ENCODE measurements at regions not wholly inside any gene's neighbourhood (a gene's known extent, or its start where the extent isn't known, plus 50 kb on each side); places are given as distances from the start of the nearest gene placed in this dataset.
"Not testable (repeated sequence)": the region's sequence is repeated elsewhere in the genome, so short reads cannot be mapped to it uniquely, and the experiment has no call there.

- Histone ChIP-seq H3K9me3 (ENCODE audit: control insufficient read depth in 1 of 2, low read length in 2 of 2) (no peaks in the 10 kb centered on the region), H3K27me3 (ENCODE audit: insufficient read depth, low read length) (no peaks in the 10 kb centered on the region), H3K4me1 (ENCODE audit: insufficient read depth, low read length) (peaks cover 78% of the 10 kb centered on the region), H3K27ac (ENCODE audit: low read depth, low read length) (no peak overlapping the region), H3K36me3 (ENCODE audit: insufficient read depth, low read length) (no peaks in the 10 kb centered on the region), H3K4me3 (ENCODE audit: low read length in 2 of 2) (no peak overlapping the region)
- no peak for DNase-seq
- Mint-ChIP-seq H3K27ac (peak overlapping the region; percentile 10 to 98 (median 92)), H3K27me3 (no peaks in the 10 kb centered on the region), H3K36me3 (peaks cover 19 to 21% of the 10 kb centered on the region in 2 donors), H3K4me3 (peak overlapping the region in 4 of 8 donors; percentile 51 to 66 (median 53)), H3K4me1 (peaks cover 65 to 90% (median 80%) of the 10 kb centered on the region in 4 donors), H3K9me3 (peaks cover 0 to 33% (median 23%) of the 10 kb centered on the region in 8 donors)
- ChIA-PET POLR2A (ENCODE audit: partially characterized antibody) (interaction anchor here (1.2 to 16.5 kb wide), 3 partner anchors 9 to 250 kb away, joined by 5 to 630 read pairs (median 10); partner anchors contain the start of gene BTG1), CTCF (ENCODE audit: partially characterized antibody) (no interaction called here)
- intact Hi-C loops (cut with micrococcal nuclease), result no loop called here
Measured at GRCh38 chr12:92394895-92395294, 249.2 kb upstream of the BTG1 start.

- H3K4me1 ChIP-seq (ENCODE audit: insufficient read depth, low read length), result peaks cover 64% of the 10 kb centered on the region
- no peak overlapping the region for H3K4me3 ChIP-seq (ENCODE audit: low read length in 2 of 2)
- no peaks in the 10 kb centered on the region for H3K27me3 ChIP-seq (ENCODE audit: insufficient read depth, low read length)
- DNase-seq, result no peak
- Mint-ChIP-seq H3K4me1 (peaks cover 51 to 84% (median 67%) of the 10 kb centered on the region in 4 donors), H3K27ac (peak overlapping the region in 3 of 7 donors; percentile 47 to 97 (median 93)), H3K36me3 (peaks cover 19 to 21% of the 10 kb centered on the region in 2 donors), H3K27me3 (no peaks in the 10 kb centered on the region), H3K4me3 (peak overlapping the region in 3 of 8 donors; percentile 13 to 43 (median 25)), H3K9me3 (peaks cover 0 to 33% (median 23%) of the 10 kb centered on the region in 8 donors)
- H3K27ac ChIP-seq (ENCODE audit: low read depth, low read length), result no peak overlapping the region
- no peaks in the 10 kb centered on the region for H3K9me3 ChIP-seq (ENCODE audit: control insufficient read depth in 1 of 2, low read length in 2 of 2)
- ChIA-PET CTCF (ENCODE audit: partially characterized antibody) (interaction anchor here (1.0 kb wide), 1 partner anchor 248 kb away, joined by 3 read pairs; the partner anchor contains the start of gene BTG1), POLR2A (ENCODE audit: partially characterized antibody) (interaction anchor here (1.6 to 2.3 kb wide), 2 partner anchors 33 to 248 kb away, joined by 4 to 12 read pairs; partner anchors contain the start of gene BTG1)
- intact Hi-C loops (cut with micrococcal nuclease), result no loop called here
- H3K36me3 ChIP-seq (ENCODE audit: insufficient read depth, low read length), result no peaks in the 10 kb centered on the region
Measured at GRCh38 chr12:92393504-92393903, 247.9 kb upstream of the BTG1 start.

- H3K9me3 ChIP-seq (ENCODE audit: control insufficient read depth in 1 of 2, low read length in 2 of 2); DNase-seq; H3K27me3 Mint-ChIP-seq; H3K27me3 ChIP-seq (ENCODE audit: insufficient read depth, low read length); H3K36me3 ChIP-seq (ENCODE audit: insufficient read depth, low read length); H3K27ac ChIP-seq (ENCODE audit: low read depth, low read length); H3K4me3 ChIP-seq (ENCODE audit: low read length in 2 of 2); POLR2A ChIA-PET (ENCODE audit: partially characterized antibody); H3K4me3 Mint-ChIP-seq: not testable (repeated sequence)
- intact Hi-C loops (cut with micrococcal nuclease), result loop anchor here (1.0 kb wide), 1 partner anchor 179 kb away; no protein-coding TSS in a partner anchor
- Mint-ChIP-seq H3K4me1 (peaks cover 37 to 79% (median 51%) of the 10 kb centered on the region in 4 donors), H3K36me3 (peaks cover 19 to 21% of the 10 kb centered on the region in 2 donors), H3K9me3 (peaks cover 0 to 33% (median 23%) of the 10 kb centered on the region in 8 donors), H3K27ac (peak overlapping the region in 4 of 7 donors; percentile 56 to 83 (median 72))
- CTCF ChIA-PET (ENCODE audit: partially characterized antibody), result interaction anchor here (1.0 kb wide), 1 partner anchor 17 kb away, joined by 4 read pairs; no protein-coding TSS in a partner anchor
- peaks cover 51% of the 10 kb centered on the region for H3K4me1 ChIP-seq (ENCODE audit: insufficient read depth, low read length)
Measured at GRCh38 chr12:92391726-92392125, 246.1 kb upstream of the BTG1 start.

GRCh38 chr12:92389466-92389865 lies 243.8 kb upstream of the BTG1 start:
- Histone ChIP-seq H3K9me3 (ENCODE audit: control insufficient read depth in 1 of 2, low read length in 2 of 2) (no peaks in the 10 kb centered on the region), H3K27me3 (ENCODE audit: insufficient read depth, low read length) (no peaks in the 10 kb centered on the region), H3K27ac (ENCODE audit: low read depth, low read length) (no peak overlapping the region), H3K4me3 (ENCODE audit: low read length in 2 of 2) (no peak overlapping the region), H3K4me1 (ENCODE audit: insufficient read depth, low read length) (peaks cover 28% of the 10 kb centered on the region), H3K36me3 (ENCODE audit: insufficient read depth, low read length) (no peaks in the 10 kb centered on the region)
- no peak overlapping the region for H3K4me3 Mint-ChIP-seq
- H3K4me1 Mint-ChIP-seq, result peaks cover 21 to 62% (median 33%) of the 10 kb centered on the region in 4 donors
- DNase-seq, result no peak
- ChIA-PET CTCF (ENCODE audit: partially characterized antibody) (interaction anchor here (1.6 kb wide), 2 partner anchors 11 to 116 kb away, joined by 3 read pairs; no protein-coding TSS in a partner anchor), POLR2A (ENCODE audit: partially characterized antibody) (interaction anchor here (0.6 to 1.0 kb wide), 2 partner anchors 9 to 19 kb away, joined by 3 to 6 read pairs; no protein-coding TSS in a partner anchor)
- intact Hi-C loops (cut with micrococcal nuclease), result no loop called here
- H3K9me3 Mint-ChIP-seq, result peaks cover 0 to 23% (median 17%) of the 10 kb centered on the region in 8 donors
- no peaks in the 10 kb centered on the region for H3K27me3 Mint-ChIP-seq
- peaks cover 12 to 13% of the 10 kb centered on the region in 2 donors for H3K36me3 Mint-ChIP-seq
- H3K27ac Mint-ChIP-seq, result no peak overlapping the region

- intact Hi-C loops (cut with micrococcal nuclease), result no loop called here
- Histone ChIP-seq H3K27me3 (ENCODE audit: insufficient read depth, low read length) (no peaks in the 10 kb centered on the region), H3K4me3 (ENCODE audit: low read length in 2 of 2) (no peak overlapping the region), H3K9me3 (ENCODE audit: control insufficient read depth in 1 of 2, low read length in 2 of 2) (no peaks in the 10 kb centered on the region), H3K27ac (ENCODE audit: low read depth, low read length) (no peak overlapping the region), H3K4me1 (ENCODE audit: insufficient read depth, low read length) (peaks cover 15% of the 10 kb centered on the region), H3K36me3 (ENCODE audit: insufficient read depth, low read length) (no peaks in the 10 kb centered on the region)
- H3K4me3 Mint-ChIP-seq, result no peak overlapping the region
- no peaks in the 10 kb centered on the region for H3K27me3 Mint-ChIP-seq
- POLR2A ChIA-PET (ENCODE audit: partially characterized antibody), result no interaction called here
- no peak for DNase-seq
- no peaks in the 10 kb centered on the region for H3K36me3 Mint-ChIP-seq
- CTCF ChIA-PET (ENCODE audit: partially characterized antibody), result no interaction called here
- H3K9me3 Mint-ChIP-seq, result peaks cover 0 to 2% (median 0%) of the 10 kb centered on the region in 8 donors
- H3K4me1 Mint-ChIP-seq, result peaks cover 7 to 43% (median 11%) of the 10 kb centered on the region in 4 donors
- H3K27ac Mint-ChIP-seq, result no peak overlapping the region
Measured at GRCh38 chr12:92385296-92385695, 239.7 kb upstream of the BTG1 start.

GRCh38 chr12:92384571-92384970 lies 238.9 kb upstream of the BTG1 start:
- intact Hi-C loops (cut with micrococcal nuclease), result no loop called here
- Histone ChIP-seq H3K27me3 (ENCODE audit: insufficient read depth, low read length) (no peaks in the 10 kb centered on the region), H3K36me3 (ENCODE audit: insufficient read depth, low read length) (no peaks in the 10 kb centered on the region), H3K4me1 (ENCODE audit: insufficient read depth, low read length) (peaks cover 21% of the 10 kb centered on the region), H3K4me3 (ENCODE audit: low read length in 2 of 2) (no peak overlapping the region), H3K9me3 (ENCODE audit: control insufficient read depth in 1 of 2, low read length in 2 of 2) (no peaks in the 10 kb centered on the region), H3K27ac (ENCODE audit: low read depth, low read length) (no peak overlapping the region)
- Mint-ChIP-seq H3K9me3 (peaks cover 0 to 2% (median 0%) of the 10 kb centered on the region in 8 donors), H3K4me3 (no peak overlapping the region), H3K27ac (no peak overlapping the region), H3K36me3 (no peaks in the 10 kb centered on the region), H3K4me1 (peaks cover 14 to 50% (median 16%) of the 10 kb centered on the region in 4 donors), H3K27me3 (no peaks in the 10 kb centered on the region)
- POLR2A ChIA-PET (ENCODE audit: partially characterized antibody), result no interaction called here
- no peak for DNase-seq
- CTCF ChIA-PET (ENCODE audit: partially characterized antibody), result interaction anchor here (0.5 kb wide), 1 partner anchor 22 kb away, joined by 3 read pairs; no protein-coding TSS in a partner anchor

- Mint-ChIP-seq H3K9me3 (peaks cover 0 to 2% (median 0%) of the 10 kb centered on the region in 8 donors), H3K4me3 (no peak overlapping the region), H3K27ac (no peak overlapping the region), H3K36me3 (no peaks in the 10 kb centered on the region), H3K4me1 (peaks cover 28 to 58% (median 34%) of the 10 kb centered on the region in 4 donors), H3K27me3 (no peaks in the 10 kb centered on the region)
- intact Hi-C loops (cut with micrococcal nuclease), result no loop called here
- ChIA-PET POLR2A (ENCODE audit: partially characterized antibody) (interaction anchor here (0.7 to 1.4 kb wide), 2 partner anchors 21 to 26 kb away, joined by 3 read pairs; no protein-coding TSS in a partner anchor), CTCF (ENCODE audit: partially characterized antibody) (no interaction called here)
- peaks cover 39% of the 10 kb centered on the region for H3K4me1 ChIP-seq (ENCODE audit: insufficient read depth, low read length)
- H3K27me3 ChIP-seq (ENCODE audit: insufficient read depth, low read length), result no peaks in the 10 kb centered on the region
- H3K4me3 ChIP-seq (ENCODE audit: low read length in 2 of 2), result no peak overlapping the region
- H3K9me3 ChIP-seq (ENCODE audit: control insufficient read depth in 1 of 2, low read length in 2 of 2), result no peaks in the 10 kb centered on the region
- DNase-seq, result no peak
- H3K36me3 ChIP-seq (ENCODE audit: insufficient read depth, low read length), result no peaks in the 10 kb centered on the region
- H3K27ac ChIP-seq (ENCODE audit: low read depth, low read length), result no peak overlapping the region
Measured at GRCh38 chr12:92382383-92382878, 236.8 kb upstream of the BTG1 start.
